Cardiac septum (tissue), 1 donor: ENCODE measurements at regions not wholly inside any gene's neighbourhood (a gene's known extent, or its start where the extent isn't known, plus 50 kb on each side); places are given as distances from the start of the nearest gene placed in this dataset.
"Not testable (repeated sequence)": the region's sequence is repeated elsewhere in the genome, so short reads cannot be mapped to it uniquely, and the experiment has no call there.

Experiments
- DNase-seq: peaks from one replicate; pipeline ENCODE4 v3.0.0-alpha.2; 2020; ENCODE audit warnings: low spot score
- intact Hi-C: fragments of 100-400 bp; cut with DNase I; formaldehyde crosslinking; loops from one replicate; pipeline ENCODE4 v1.14.0; 2022
- donor health status: DM: no; HTN: no; CAD: no.

DNA sequence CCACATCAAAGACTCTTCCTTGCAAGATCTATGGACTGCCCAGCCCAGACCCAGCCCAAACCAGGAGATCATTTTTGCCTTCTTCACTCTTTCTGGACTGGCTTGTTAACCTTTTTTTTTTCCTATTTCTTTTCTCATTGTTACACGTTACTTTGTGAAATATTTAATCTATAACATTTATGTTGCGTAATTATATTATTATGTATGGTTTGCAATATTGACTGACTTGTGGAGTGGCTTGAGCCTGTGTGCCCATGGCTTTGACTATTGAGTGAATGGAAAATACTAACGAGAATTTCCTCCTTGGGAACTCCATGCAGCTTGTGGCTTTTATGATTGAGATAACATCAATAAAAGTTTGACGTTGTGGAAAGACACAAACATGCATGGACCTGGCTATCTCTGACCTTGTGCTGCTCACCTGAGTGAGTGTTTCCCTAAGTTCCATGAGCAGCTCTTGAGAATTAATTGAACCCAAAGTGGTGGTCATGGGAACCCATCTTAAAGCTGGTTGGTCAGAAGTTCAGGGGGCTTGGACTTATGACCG, 1641.3 kb upstream of the LRRTM3 start:
- intact Hi-C loops = no loop called here

GRCh38 chr10:65285726-65286125, 1640.1 kb upstream of the LRRTM3 start:
- DNase-seq, intact Hi-C loops: not testable (repeated sequence)

More for the DNA sequence above, 1641.3 kb upstream of the LRRTM3 start:
- DNase-seq = no peak

- intact Hi-C loops = no loop called here
Measured at GRCh38 chr10:65291286-65291685, 1634.5 kb upstream of the LRRTM3 start.

GRCh38 chr10:65292551-65292950, 1633.3 kb upstream of the LRRTM3 start:
- intact Hi-C loops = no loop called here

More at GRCh38 chr10:65291286-65291685, 1634.5 kb upstream of the LRRTM3 start:
- no peak for DNase-seq

GRCh38 chr10:65294329-65294728, 1631.5 kb upstream of the LRRTM3 start:
- intact Hi-C loops = no loop called here

More at GRCh38 chr10:65292551-65292950, 1633.3 kb upstream of the LRRTM3 start:
- no peak for DNase-seq

GRCh38 chr10:65301181-65301580, 1624.7 kb upstream of the LRRTM3 start:
- DNase-seq = no peak
- intact Hi-C loops = no loop called here

More at GRCh38 chr10:65294329-65294728, 1631.5 kb upstream of the LRRTM3 start:
- DNase-seq = no peak

- DNase-seq = no peak
- intact Hi-C loops = no loop called here
Measured at GRCh38 chr10:65306201-65306600, 1619.6 kb upstream of the LRRTM3 start.

GRCh38 chr10:65312876-65313275, 1613.0 kb upstream of the LRRTM3 start:
- DNase-seq = no peak
- intact Hi-C loops = no loop called here

DNA sequence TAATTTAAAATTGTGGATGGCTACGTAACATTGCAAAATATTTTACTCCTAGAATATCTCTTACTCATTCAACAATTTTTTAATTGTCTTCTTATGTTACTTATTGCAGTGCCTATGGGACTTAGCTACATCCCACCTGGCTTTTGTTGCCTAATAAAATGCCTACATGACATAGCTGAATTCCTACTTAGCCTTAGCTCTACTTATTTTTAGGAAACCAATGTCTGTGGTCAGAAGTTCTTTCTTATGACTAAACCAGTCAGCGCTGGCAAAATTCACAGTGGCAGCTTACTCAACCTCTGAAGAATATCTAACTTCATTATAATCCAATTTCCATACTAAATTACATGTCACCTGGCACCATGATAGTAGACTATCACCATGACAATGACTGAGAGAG, 1612.4 kb upstream of the LRRTM3 start:
- no peak for DNase-seq

DNA sequence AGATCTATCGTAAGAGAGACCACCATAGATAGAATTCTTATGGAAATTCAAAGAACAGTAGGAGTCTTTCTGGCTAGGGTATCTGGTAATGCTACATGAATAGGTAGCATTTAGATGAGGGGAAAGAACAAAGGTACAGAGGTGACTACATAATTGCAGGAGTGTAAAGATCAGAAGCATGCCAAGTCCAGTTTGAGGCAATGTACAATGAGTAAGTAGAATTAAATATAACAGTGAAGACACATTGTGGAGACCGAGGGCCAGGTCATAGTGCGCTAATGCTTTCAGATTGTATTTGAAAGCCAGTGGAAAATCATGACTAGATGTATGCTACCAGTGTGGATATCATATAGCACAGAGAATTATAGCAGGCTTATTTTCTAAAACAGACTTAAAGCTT, 1611.6 kb upstream of the LRRTM3 start:
- no peak for DNase-seq
- intact Hi-C loops = no loop called here

More for the DNA sequence above, 1612.4 kb upstream of the LRRTM3 start:
- intact Hi-C loops = no loop called here

DNA sequence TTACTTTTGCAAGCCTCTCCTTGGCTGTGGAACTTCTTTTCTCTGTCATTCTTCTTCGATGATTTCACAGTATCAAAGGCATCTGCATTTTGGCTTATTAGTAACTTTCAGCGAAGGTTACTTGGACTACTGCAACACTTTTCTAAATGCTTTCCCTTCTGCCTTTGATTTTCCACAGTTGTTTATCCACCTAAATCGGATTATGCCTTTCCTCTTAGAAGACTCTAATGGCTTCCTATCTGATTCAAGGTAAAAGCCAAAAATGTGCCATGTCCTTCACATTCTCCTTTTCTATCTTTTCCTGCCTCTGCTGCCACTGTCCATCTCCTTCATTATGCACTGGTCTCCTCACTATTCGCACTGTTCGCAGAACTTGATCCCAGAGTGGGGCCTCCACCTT, 1606.3 kb upstream of the LRRTM3 start:
- intact Hi-C loops = no loop called here
- DNase-seq = no peak

GRCh38 chr10:65320236-65321026, 1605.4 kb upstream of the LRRTM3 start:
- DNase-seq = no peak

GRCh38 chr10:65323802-65324201, 1602.0 kb upstream of the LRRTM3 start:
- no peak for DNase-seq
- intact Hi-C loops = no loop called here

More at GRCh38 chr10:65320236-65321026, 1605.4 kb upstream of the LRRTM3 start:
- intact Hi-C loops = no loop called here

DNA sequence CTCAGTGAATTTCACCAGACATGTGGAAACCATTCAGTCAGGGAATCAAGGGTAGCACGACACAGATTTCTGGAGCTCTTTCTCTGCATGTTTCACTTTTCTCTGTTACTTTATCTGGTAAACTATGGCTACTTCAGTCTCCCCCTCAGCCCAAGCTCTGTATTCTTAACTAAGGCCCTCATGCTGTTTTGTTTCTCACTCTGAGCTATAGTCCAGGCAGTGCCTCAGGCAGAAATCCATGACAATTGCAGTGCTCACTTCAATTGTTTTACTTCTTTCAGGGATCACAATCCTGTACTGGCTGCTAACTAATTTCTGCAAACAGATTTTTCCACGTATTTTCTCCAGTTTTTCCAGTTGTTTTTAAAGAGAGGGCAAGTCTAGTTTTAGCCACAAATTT, 1599.9 kb upstream of the LRRTM3 start:
- intact Hi-C loops = no loop called here

GRCh38 chr10:65328486-65328885, 1597.3 kb upstream of the LRRTM3 start:
- intact Hi-C loops = no loop called here

More for the DNA sequence above, 1599.9 kb upstream of the LRRTM3 start:
- DNase-seq = no peak

DNA sequence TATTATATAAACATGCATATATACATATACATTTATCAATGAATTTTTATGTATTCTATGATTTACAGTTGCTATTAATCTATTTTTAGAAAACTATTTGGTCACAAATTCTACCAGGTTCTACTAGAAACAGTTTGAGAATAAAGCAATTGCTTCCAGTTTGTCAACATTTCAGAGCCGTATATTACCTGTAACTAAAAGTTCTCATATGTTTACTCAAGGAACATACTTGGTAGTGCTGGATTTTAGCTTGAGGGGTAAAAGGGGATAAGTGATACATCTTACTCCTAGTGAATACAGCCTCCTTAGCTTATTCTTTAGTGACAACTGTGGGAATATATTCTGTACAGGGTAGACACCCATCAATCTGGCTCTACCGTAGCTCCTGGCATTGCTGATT, 1590.5 kb upstream of the LRRTM3 start:
- DNase-seq = no peak
- intact Hi-C loops = no loop called here

More at GRCh38 chr10:65328486-65328885, 1597.3 kb upstream of the LRRTM3 start:
- no peak for DNase-seq

DNA sequence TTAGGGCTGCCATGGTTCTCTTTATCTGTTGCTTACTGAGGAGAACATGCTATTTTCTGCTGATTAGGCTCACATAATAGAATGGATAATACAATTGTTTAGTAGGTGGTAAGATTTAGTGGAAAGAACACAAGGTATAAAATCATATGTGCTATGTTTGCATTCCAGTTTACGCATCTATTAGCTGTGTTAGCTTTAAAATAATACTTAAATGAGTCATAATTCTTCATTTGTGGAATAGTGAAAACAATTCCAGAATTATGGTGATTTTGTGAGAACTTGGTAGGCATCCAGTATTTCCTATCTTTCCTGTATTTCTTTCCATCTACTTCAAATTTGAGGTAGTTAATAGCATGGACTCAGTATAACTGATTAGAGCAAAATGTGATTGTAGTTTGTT, 1585.5 kb upstream of the LRRTM3 start:
- intact Hi-C loops = no loop called here
- DNase-seq = no peak

DNA sequence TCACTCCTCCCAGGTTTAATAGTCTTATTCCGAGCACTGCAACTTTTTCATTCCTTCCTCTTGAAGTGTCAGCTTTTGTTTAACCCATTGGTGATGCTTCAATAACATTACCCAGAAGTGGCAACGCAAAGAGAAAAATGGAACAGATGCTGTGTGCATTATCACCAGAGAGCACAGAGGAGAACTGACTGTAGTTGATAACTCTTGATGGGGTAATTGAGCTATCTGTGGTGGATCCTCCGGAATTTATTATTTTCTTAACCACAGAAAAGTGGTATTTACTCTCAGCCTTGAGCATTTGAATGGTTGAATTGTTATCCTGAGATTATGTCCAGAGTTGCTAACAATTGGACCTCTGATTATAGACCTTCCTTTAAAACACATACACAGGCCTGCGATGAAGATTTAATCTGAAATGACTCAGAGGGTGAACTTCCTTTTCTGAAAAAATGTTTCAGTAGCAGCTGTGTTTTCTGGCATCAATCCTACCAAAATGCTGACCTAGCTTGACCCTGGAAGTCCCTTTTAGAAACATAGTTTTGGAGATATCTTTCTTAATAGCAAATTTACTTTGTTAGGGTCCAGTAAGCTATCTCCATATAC, 1584.4 kb upstream of the LRRTM3 start:
- DNase-seq = no peak
- intact Hi-C loops = no loop called here

DNA sequence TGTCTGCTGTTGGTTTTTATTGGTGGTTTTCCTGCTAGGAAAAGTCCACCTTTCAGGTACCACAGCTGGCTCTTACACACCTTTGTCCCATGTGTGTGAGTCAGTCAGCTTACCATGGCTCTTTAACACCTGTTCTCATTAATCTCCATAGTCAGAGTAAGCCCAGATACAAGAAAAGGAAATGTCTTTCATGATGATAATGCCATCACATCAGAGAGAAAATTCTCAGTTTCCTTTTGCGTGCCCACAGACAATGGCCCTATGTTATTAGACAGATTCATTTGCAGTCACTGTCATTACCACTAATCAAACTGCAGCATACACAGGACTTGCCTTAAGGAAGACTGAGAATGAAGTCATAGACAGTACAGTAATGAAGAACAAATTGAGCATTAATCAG, 1583.6 kb upstream of the LRRTM3 start:
- intact Hi-C loops = no loop called here

DNA sequence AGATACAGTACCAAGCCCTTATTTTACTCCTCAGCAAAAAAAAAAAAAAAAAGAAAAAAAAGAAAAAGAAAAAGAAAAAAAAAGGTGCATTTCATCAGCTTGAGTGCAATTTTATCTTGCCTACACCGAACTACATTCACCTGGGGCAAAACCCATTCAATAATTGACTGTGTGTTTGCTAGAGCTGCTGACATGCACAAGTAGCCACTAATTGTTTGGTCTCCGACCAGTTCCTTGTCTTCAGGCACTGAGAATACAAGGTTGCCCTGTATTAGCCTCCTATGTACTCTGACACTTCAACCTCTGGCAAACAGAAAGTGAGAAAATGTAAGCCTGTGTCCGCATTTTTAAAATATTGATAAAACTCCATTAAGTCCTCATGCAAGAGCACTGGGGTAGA, 1579.4 kb upstream of the LRRTM3 start:
- DNase-seq = no peak
- intact Hi-C loops = no loop called here

More for the DNA sequence above, 1583.6 kb upstream of the LRRTM3 start:
- DNase-seq = no peak

DNA sequence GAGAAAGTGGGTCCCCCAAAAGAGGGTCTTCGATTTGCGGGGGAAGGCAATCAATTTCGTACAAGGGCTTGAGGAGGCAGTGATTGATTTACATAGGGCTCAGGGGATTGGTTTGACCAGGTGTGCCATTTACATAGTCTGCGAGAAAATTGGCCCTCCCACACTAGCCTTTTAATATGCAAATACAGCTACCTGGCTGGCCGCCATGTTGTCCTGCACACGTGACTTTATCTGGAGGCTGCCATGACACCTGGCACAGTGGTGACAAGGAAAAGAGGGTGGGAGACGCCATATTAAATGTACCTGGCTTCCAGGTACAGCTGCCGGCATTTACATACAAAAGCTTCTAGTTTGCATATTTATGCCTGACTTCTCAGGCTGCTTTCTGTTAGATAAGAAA, 1577.2 kb upstream of the LRRTM3 start:
- DNase-seq = no peak
- intact Hi-C loops = no loop called here
